ENCODE measurements at regions not wholly inside any gene's neighbourhood (a gene's known extent, or its start where the extent isn't known, plus 50 kb on each side); places are given as distances from the start of the nearest gene placed in this dataset.

DNA sequence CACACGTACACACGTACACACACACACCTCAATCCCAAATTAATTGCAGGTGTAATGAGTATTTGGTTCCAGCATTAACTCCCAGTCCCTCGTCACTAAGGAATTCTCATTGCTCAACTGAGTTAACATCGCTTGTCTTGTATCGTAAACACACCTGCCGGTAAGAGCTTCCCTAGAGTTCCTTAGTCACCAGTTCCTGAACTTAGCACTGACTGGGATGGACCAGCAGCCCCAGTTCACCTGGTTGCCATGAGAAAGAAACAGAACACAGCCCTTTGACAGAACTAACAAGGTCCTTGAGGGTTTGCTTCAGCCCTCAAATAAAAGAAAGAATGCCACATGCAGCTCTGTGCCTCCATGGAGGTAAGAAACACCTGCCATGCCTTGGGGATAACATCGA, 66.3 kb upstream of the SLCO3A1 start:
- no peaks in the 10 kb centered on the region for H3K27me3 ChIP-seq (ENCODE audit: low read length)

DNA sequence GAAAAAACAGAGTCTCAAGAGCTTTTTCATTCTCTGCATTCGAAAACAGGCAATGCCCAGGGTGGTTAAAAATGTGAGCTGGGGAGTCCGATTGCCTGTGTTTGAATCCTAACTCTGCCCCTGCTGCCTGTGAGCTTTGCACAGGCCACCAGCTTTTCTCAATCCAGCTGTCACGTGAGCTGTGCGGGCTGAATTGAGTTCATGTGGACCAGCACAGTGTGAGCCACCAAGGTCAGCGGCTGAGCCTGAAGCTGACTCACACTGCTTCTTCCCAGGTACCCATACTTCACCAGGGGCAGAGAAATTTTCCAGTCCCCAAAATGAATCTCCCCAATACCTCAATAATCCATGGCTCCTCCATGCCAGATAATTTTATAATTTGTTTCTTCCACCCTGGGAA, 64.4 kb upstream of the SLCO3A1 start:
- no peak overlapping the region for H3K9ac ChIP-seq (ENCODE audit: low read length)
- H3F3A ChIP-seq (ENCODE audit: insufficient read depth) = no peaks in the 10 kb centered on the region
- no peak for TF ChIP-seq EZH2phosphoT487 (conservative IDR thresholded peaks at IDR 0.05; ENCODE audit: low read length)
- TF ChIP-seq, protein P1, sequence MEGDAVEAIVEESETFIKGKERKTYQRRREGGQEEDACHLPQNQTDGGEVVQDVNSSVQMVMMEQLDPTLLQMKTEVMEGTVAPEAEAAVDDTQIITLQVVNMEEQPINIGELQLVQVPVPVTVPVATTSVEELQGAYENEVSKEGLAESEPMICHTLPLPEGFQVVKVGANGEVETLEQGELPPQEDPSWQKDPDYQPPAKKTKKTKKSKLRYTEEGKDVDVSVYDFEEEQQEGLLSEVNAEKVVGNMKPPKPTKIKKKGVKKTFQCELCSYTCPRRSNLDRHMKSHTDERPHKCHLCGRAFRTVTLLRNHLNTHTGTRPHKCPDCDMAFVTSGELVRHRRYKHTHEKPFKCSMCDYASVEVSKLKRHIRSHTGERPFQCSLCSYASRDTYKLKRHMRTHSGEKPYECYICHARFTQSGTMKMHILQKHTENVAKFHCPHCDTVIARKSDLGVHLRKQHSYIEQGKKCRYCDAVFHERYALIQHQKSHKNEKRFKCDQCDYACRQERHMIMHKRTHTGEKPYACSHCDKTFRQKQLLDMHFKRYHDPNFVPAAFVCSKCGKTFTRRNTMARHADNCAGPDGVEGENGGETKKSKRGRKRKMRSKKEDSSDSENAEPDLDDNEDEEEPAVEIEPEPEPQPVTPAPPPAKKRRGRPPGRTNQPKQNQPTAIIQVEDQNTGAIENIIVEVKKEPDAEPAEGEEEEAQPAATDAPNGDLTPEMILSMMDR (IDR thresholded peaks at IDR 0.05; ENCODE audit: insufficient read depth, low read length, poor library complexity, severe bottlenecking) = no peak
- no peaks in the 10 kb centered on the region for H3K27me3 ChIP-seq (ENCODE audit: low read length)
- no peak overlapping the region for H3K4me3 ChIP-seq (ENCODE audit: insufficient read depth, low read length, poor library complexity, severe bottlenecking)
- no peak overlapping the region for H3K27ac ChIP-seq (ENCODE audit: low read depth, low read length)
- no peak overlapping the region for H3K4me2 ChIP-seq (ENCODE audit: low read depth, low read length, poor library complexity, severe bottlenecking)
- no peaks in the 10 kb centered on the region for H3K36me3 ChIP-seq (ENCODE audit: low read length)
- no peaks in the 10 kb centered on the region for H3K9me2 ChIP-seq (replicated peaks; ENCODE audit: insufficient read depth, low read length)
- no peaks in the 10 kb centered on the region for H4K20me1 ChIP-seq (ENCODE audit: low read depth, low read length)
- H3K79me2 ChIP-seq (ENCODE audit: insufficient read depth, low read length) = no peaks in the 10 kb centered on the region
- H3K9me3 ChIP-seq (ENCODE audit: insufficient read depth, low read length) = no peaks in the 10 kb centered on the region
- no peak overlapping the region for H2AFZ ChIP-seq (ENCODE audit: low read depth, low read length, severe bottlenecking)

More for the DNA sequence above, 66.3 kb upstream of the SLCO3A1 start:
- H3K27ac ChIP-seq (ENCODE audit: low read depth, low read length) = no peak overlapping the region
- H4K20me1 ChIP-seq (ENCODE audit: low read depth, low read length) = no peaks in the 10 kb centered on the region
- no peak overlapping the region for H3K4me3 ChIP-seq (ENCODE audit: insufficient read depth, low read length, poor library complexity, severe bottlenecking)
- no peak overlapping the region for H3K4me2 ChIP-seq (ENCODE audit: low read depth, low read length, poor library complexity, severe bottlenecking)
- H3K9ac ChIP-seq (ENCODE audit: low read length) = no peak overlapping the region
- no peaks in the 10 kb centered on the region for H3K79me2 ChIP-seq (ENCODE audit: insufficient read depth, low read length)
- H3F3A ChIP-seq (ENCODE audit: insufficient read depth) = no peaks in the 10 kb centered on the region
- no peak overlapping the region for H2AFZ ChIP-seq (ENCODE audit: low read depth, low read length, severe bottlenecking)
- TF ChIP-seq EZH2phosphoT487 (conservative IDR thresholded peaks at IDR 0.05; ENCODE audit: low read length) = no peak
- TF ChIP-seq, protein P1 (IDR thresholded peaks at IDR 0.05; ENCODE audit: insufficient read depth, low read length, poor library complexity, severe bottlenecking) = no peak
- no peaks in the 10 kb centered on the region for H3K9me2 ChIP-seq (replicated peaks; ENCODE audit: insufficient read depth, low read length)
- H3K36me3 ChIP-seq (ENCODE audit: low read length) = no peaks in the 10 kb centered on the region
- H3K9me3 ChIP-seq (ENCODE audit: insufficient read depth, low read length) = no peaks in the 10 kb centered on the region

DNA sequence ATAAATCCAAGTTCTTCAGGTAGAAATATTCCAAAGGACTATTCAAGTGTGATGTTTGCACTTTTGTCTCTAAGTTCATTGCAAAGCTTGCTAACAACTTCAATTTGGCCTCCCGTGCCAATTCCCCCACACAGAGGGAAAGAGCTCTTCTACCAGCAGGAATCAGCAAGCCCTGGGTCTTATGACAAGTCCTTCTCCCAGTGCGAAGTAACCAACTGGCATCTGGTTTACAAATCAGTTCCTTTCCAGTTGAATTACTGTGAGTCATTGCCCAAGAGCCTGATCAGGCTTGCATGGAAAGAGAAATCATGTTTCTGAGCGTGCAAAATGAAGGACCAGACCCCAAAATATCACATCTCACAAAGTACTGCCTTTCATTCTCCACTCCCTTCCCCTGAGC, 62.7 kb upstream of the SLCO3A1 start:
- Histone ChIP-seq H3K4me2 (ENCODE audit: low read depth, low read length, poor library complexity, severe bottlenecking) (no peak overlapping the region), H3K4me3 (ENCODE audit: insufficient read depth, low read length, poor library complexity, severe bottlenecking) (no peak overlapping the region), H3F3A (ENCODE audit: insufficient read depth) (no peaks in the 10 kb centered on the region), H3K9ac (ENCODE audit: low read length) (no peak overlapping the region), H3K27me3 (ENCODE audit: low read length) (no peaks in the 10 kb centered on the region), H3K9me3 (ENCODE audit: insufficient read depth, low read length) (no peaks in the 10 kb centered on the region), H3K36me3 (ENCODE audit: low read length) (no peaks in the 10 kb centered on the region), H4K20me1 (ENCODE audit: low read depth, low read length) (no peaks in the 10 kb centered on the region), H3K79me2 (ENCODE audit: insufficient read depth, low read length) (no peaks in the 10 kb centered on the region), H3K9me2 (replicated peaks; ENCODE audit: insufficient read depth, low read length) (no peaks in the 10 kb centered on the region), H3K27ac (ENCODE audit: low read depth, low read length) (no peak overlapping the region), H2AFZ (ENCODE audit: low read depth, low read length, severe bottlenecking) (no peak overlapping the region)
- TF ChIP-seq, protein P1 (IDR thresholded peaks at IDR 0.05; ENCODE audit: insufficient read depth, low read length, poor library complexity, severe bottlenecking) = no peak

DNA sequence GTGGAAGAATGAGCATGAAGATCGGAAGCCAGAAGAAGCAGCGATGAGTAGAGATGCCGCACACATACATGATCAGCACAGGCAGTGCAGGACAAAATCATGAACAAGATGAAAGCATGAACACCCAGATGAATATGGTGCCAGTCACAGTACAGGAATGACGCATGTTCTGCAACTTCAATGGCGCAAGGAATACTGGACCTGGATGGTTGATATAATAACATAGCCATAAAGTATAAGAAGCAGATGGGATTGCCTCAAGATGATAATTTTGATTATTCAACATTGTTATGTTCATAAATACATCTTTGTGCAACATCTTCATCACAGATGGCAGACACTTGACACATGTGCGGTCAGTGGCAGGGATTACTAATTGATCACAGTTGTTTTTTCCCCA, 59.7 kb upstream of the SLCO3A1 start:
- Histone ChIP-seq H4K20me1 (ENCODE audit: low read depth, low read length) (no peaks in the 10 kb centered on the region), H3K9ac (ENCODE audit: low read length) (no peak overlapping the region), H3K27ac (ENCODE audit: low read depth, low read length) (no peak overlapping the region), H2AFZ (ENCODE audit: low read depth, low read length, severe bottlenecking) (no peak overlapping the region), H3K79me2 (ENCODE audit: insufficient read depth, low read length) (no peaks in the 10 kb centered on the region), H3K4me3 (ENCODE audit: insufficient read depth, low read length, poor library complexity, severe bottlenecking) (no peak overlapping the region), H3K9me2 (replicated peaks; ENCODE audit: insufficient read depth, low read length) (no peaks in the 10 kb centered on the region), H3K4me2 (ENCODE audit: low read depth, low read length, poor library complexity, severe bottlenecking) (no peak overlapping the region), H3K27me3 (ENCODE audit: low read length) (no peaks in the 10 kb centered on the region), H3K9me3 (ENCODE audit: insufficient read depth, low read length) (no peaks in the 10 kb centered on the region), H3F3A (ENCODE audit: insufficient read depth) (no peaks in the 10 kb centered on the region), H3K36me3 (ENCODE audit: low read length) (no peaks in the 10 kb centered on the region)
- no peak for TF ChIP-seq EZH2phosphoT487 (conservative IDR thresholded peaks at IDR 0.05; ENCODE audit: low read length)
- TF ChIP-seq, protein P1 (IDR thresholded peaks at IDR 0.05; ENCODE audit: insufficient read depth, low read length, poor library complexity, severe bottlenecking) = no peak

All from SU-DHL-6 (cell line).